Adipocyte (in vitro differentiated cells): ENCODE measurements at regions not wholly inside any gene's neighbourhood (a gene's known extent, or its start where the extent isn't known, plus 50 kb on each side); places are given as distances from the start of the nearest gene placed in this dataset.

ENCODE experiments used
- DNase-seq: peaks from one replicate; pipeline ENCODE4 v3.0.0-alpha.2; 2015; ENCODE audit warnings: low read depth
- H3K27me3 ChIP-seq: replicated peaks from 2 replicates; pipeline ENCODE4 v1.7.0; 2013; ENCODE audit warnings: mild to moderate bottlenecking, low read length, moderate library complexity; ENCODE audit not compliant: control insufficient read depth, insufficient read depth
- H3K36me3 ChIP-seq: 2 replicates; pipeline ENCODE4 v1.7.0; 2013; ENCODE audit warnings: low read length, mild to moderate bottlenecking, moderate library complexity; ENCODE audit not compliant: control insufficient read depth, insufficient read depth, severe bottlenecking
- H3K4me1 ChIP-seq: 2 replicates; pipeline ENCODE4 v1.7.0; 2013; ENCODE audit warnings: mild to moderate bottlenecking, low read length, moderate library complexity; ENCODE audit not compliant: control insufficient read depth, insufficient read depth
- H3K4me3 ChIP-seq: 2 replicates; pipeline ENCODE4 v1.7.0; 2013; ENCODE audit warnings: mild to moderate bottlenecking, low read length, moderate library complexity
- H3K9ac ChIP-seq: 2 replicates; pipeline ENCODE4 v1.7.0; 2013; ENCODE audit warnings: mild to moderate bottlenecking, low read length, moderate library complexity
- H3K9me3 ChIP-seq: 2 replicates; pipeline ENCODE4 v1.7.0; 2013; ENCODE audit warnings: mild to moderate bottlenecking, low read length, moderate library complexity; ENCODE audit not compliant: control insufficient read depth

GRCh38 chr15:93144463-93145236 is 55.6 kb upstream of the RGMA start:
- Histone ChIP-seq H3K9ac (no peak overlapping the region), H3K9me3 (no peaks in the 10 kb centered on the region), H3K4me3 (no peak overlapping the region), H3K4me1 (no peaks in the 10 kb centered on the region), H3K36me3 (no peaks in the 10 kb centered on the region), H3K27me3 (peaks cover 6% of the 10 kb centered on the region)
- DNase-seq, result no peak

GRCh38 chr15:93143186-93143585 is 54.2 kb upstream of the RGMA start:
- peaks cover 6% of the 10 kb centered on the region for H3K27me3 ChIP-seq
- no peaks in the 10 kb centered on the region for H3K36me3 ChIP-seq
- H3K9me3 ChIP-seq, result no peaks in the 10 kb centered on the region
- no peak overlapping the region for H3K9ac ChIP-seq
- no peak overlapping the region for H3K4me3 ChIP-seq
- DNase-seq, result no peak
- no peaks in the 10 kb centered on the region for H3K4me1 ChIP-seq

- H3K9ac ChIP-seq, result no peak overlapping the region
- H3K27me3 ChIP-seq, result peaks cover 4% of the 10 kb centered on the region
- no peaks in the 10 kb centered on the region for H3K4me1 ChIP-seq
- no peaks in the 10 kb centered on the region for H3K36me3 ChIP-seq
- no peak for DNase-seq
- no peak overlapping the region for H3K4me3 ChIP-seq
- H3K9me3 ChIP-seq, result no peaks in the 10 kb centered on the region
These were observed 52.4 kb upstream of the RGMA start for GRCh38 chr15:93141371-93141794.

- Histone ChIP-seq H3K4me1 (no peaks in the 10 kb centered on the region), H3K4me3 (no peak overlapping the region), H3K36me3 (no peaks in the 10 kb centered on the region), H3K9me3 (no peaks in the 10 kb centered on the region), H3K27me3 (no peaks in the 10 kb centered on the region), H3K9ac (no peak overlapping the region)
- DNase-seq, result no peak
These were observed 50.4 kb upstream of the RGMA start for GRCh38 chr15:93139436-93139835.

- Histone ChIP-seq H3K9me3 (no peaks in the 10 kb centered on the region), H3K4me1 (no peaks in the 10 kb centered on the region), H3K9ac (no peak overlapping the region), H3K27me3 (no peaks in the 10 kb centered on the region), H3K36me3 (no peaks in the 10 kb centered on the region), H3K4me3 (no peak overlapping the region)
- DNase-seq, result no peak
These were observed 49.8 kb upstream of the RGMA start for GRCh38 chr15:93138681-93139250.
